H9 (cell line): ENCODE measurements at regions not wholly inside any gene's neighbourhood (a gene's known extent, or its start where the extent isn't known, plus 50 kb on each side); places are given as distances from the start of the nearest gene placed in this dataset.

Experiments
- DNase-seq: peaks from one replicate; pipeline ENCODE4 v3.0.0-alpha.2; 2017
- H2AFZ ChIP-seq: one replicate; pipeline ENCODE4 v1.6.1; 2013; ENCODE audit warnings: mild to moderate bottlenecking, low read length, control low read depth, moderate library complexity
- H2AK5ac ChIP-seq: 2 replicates; pipeline ENCODE4 v1.6.1; 2013; ENCODE audit warnings: low read length, control low read depth, mixed read lengths; ENCODE audit not compliant: insufficient read length
- H2BK120ac ChIP-seq: one replicate; pipeline ENCODE4 v1.6.1; 2013; ENCODE audit warnings: low read depth, mild to moderate bottlenecking, low read length, control low read depth, inconsistent platforms; ENCODE audit not compliant: poor library complexity, severe bottlenecking
- H2BK12ac ChIP-seq: 2 replicates; pipeline ENCODE4 v1.6.1; 2013; ENCODE audit warnings: low read length, control low read depth, mixed read lengths, low read depth; ENCODE audit not compliant: insufficient read length
- H2BK15ac ChIP-seq: 2 replicates; pipeline ENCODE4 v1.6.1; 2013; ENCODE audit warnings: low read depth, low read length, control low read depth
- H2BK20ac ChIP-seq: one replicate; pipeline ENCODE4 v1.6.1; 2013; ENCODE audit warnings: low read depth, mild to moderate bottlenecking, low read length, control low read depth, inconsistent platforms; ENCODE audit not compliant: poor library complexity, severe bottlenecking
- H2BK5ac ChIP-seq: 2 replicates; pipeline ENCODE4 v1.6.1; 2013; ENCODE audit warnings: low read length, control low read depth, mixed read lengths; ENCODE audit not compliant: insufficient read length
- H3K14ac ChIP-seq: 2 replicates; pipeline ENCODE4 v1.6.1; 2013; ENCODE audit warnings: low read length, control low read depth; ENCODE audit not compliant: insufficient read depth
- H3K18ac ChIP-seq: 2 replicates; pipeline ENCODE4 v1.6.1; 2013; ENCODE audit warnings: low read depth, mild to moderate bottlenecking, mixed read lengths, low read length, control low read depth; ENCODE audit not compliant: insufficient read length
- H3K23ac ChIP-seq: 2 replicates; pipeline ENCODE4 v1.6.1; 2013; ENCODE audit warnings: low read length, control low read depth, mixed read lengths, low read depth; ENCODE audit not compliant: insufficient read length
- H3K23me2 ChIP-seq: 2 replicates; pipeline ENCODE4 v1.6.1; 2013; ENCODE audit warnings: low read depth, mild to moderate bottlenecking, mixed read lengths, low read length, control low read depth; ENCODE audit not compliant: insufficient read length, poor library complexity, severe bottlenecking
- H3K27ac ChIP-seq: 2 replicates; pipeline ENCODE4 v1.5.1; 2013; ENCODE audit warnings: low read length, control low read depth, mixed read lengths, low read depth; ENCODE audit not compliant: insufficient read length
- H3K27me3 ChIP-seq: 2 replicates; pipeline ENCODE4 v1.6.1; 2013; ENCODE audit warnings: low read length, control low read depth, inconsistent platforms; ENCODE audit not compliant: insufficient read depth
- H3K4ac ChIP-seq: 2 replicates; pipeline ENCODE4 v1.6.1; 2013; ENCODE audit warnings: low read depth, mild to moderate bottlenecking, control low read depth, inconsistent platforms, low read length, moderate library complexity
- H3K4me1 ChIP-seq: 2 replicates; pipeline ENCODE4 v1.6.1; 2013; ENCODE audit warnings: low read length, control low read depth, inconsistent platforms; ENCODE audit not compliant: insufficient read depth
- H3K4me2 ChIP-seq: 2 replicates; pipeline ENCODE4 v1.6.1; 2013; ENCODE audit warnings: low read length, control low read depth, mixed read lengths; ENCODE audit not compliant: insufficient read length, insufficient read depth
- H3K56ac ChIP-seq: 2 replicates; pipeline ENCODE4 v1.6.1; 2013; ENCODE audit warnings: low read depth, mild to moderate bottlenecking, mixed read lengths, low read length, control low read depth; ENCODE audit not compliant: insufficient read length
- H3K79me1 ChIP-seq: 2 replicates; pipeline ENCODE4 v1.6.1; 2013; ENCODE audit warnings: low read depth, mild to moderate bottlenecking, moderate library complexity, low read length, control low read depth, inconsistent platforms; ENCODE audit not compliant: insufficient read depth, poor library complexity, severe bottlenecking
- H3K79me2 ChIP-seq: 2 replicates; pipeline ENCODE4 v1.6.1; 2013; ENCODE audit warnings: low read length, control low read depth, inconsistent platforms; ENCODE audit not compliant: insufficient read depth
- H3K9ac ChIP-seq: 2 replicates; pipeline ENCODE4 v1.6.1; 2013; ENCODE audit warnings: low read length, control low read depth, mixed read lengths; ENCODE audit not compliant: insufficient read length; ENCODE audit errors: extremely low read depth
- H3K9me3 ChIP-seq: one replicate; pipeline ENCODE4 v1.6.1; 2013; ENCODE audit warnings: low read depth, low read length, inconsistent platforms; ENCODE audit not compliant: control insufficient read depth
- H3T11ph ChIP-seq: one replicate; pipeline ENCODE4 v1.6.1; 2013; ENCODE audit warnings: mild to moderate bottlenecking, low read length, control low read depth, inconsistent platforms
- H4K20me1 ChIP-seq: one replicate; pipeline ENCODE4 v1.6.1; 2013; ENCODE audit not compliant: control insufficient read depth, insufficient read length, insufficient read depth
- H4K5ac ChIP-seq: 2 replicates; pipeline ENCODE4 v1.6.1; 2013; ENCODE audit warnings: low read depth, mild to moderate bottlenecking, mixed read lengths, low read length, control low read depth; ENCODE audit not compliant: insufficient read length
- H4K8ac ChIP-seq: replicated peaks from 2 replicates; pipeline ENCODE4 v1.6.1; 2013; ENCODE audit warnings: low read length, control low read depth, mixed read lengths, low read depth; ENCODE audit not compliant: insufficient read length
- H4K91ac ChIP-seq: 2 replicates; pipeline ENCODE4 v1.6.1; 2013; ENCODE audit warnings: low read depth, mild to moderate bottlenecking, moderate library complexity, mixed read lengths, low read length, control low read depth; ENCODE audit not compliant: insufficient read length
- H3K27ac Mint-ChIP-seq, 3 experiments: 2 replicates in 2 of 3; 3 replicates in 1 of 3; pipeline ENCODE4 v1.8.0; 2020 to 2021; ENCODE audit warnings: mixed read lengths in 3 of 3, mild to moderate bottlenecking in 1 of 3, moderate library complexity in 1 of 3
- H3K27me3 Mint-ChIP-seq: 2 replicates; pipeline ENCODE4 v1.8.0; 2021; ENCODE audit warnings: low read depth, mild to moderate bottlenecking, moderate library complexity, mixed read lengths
- H3K36me3 Mint-ChIP-seq, 3 experiments: 2 replicates in 2 of 3; 3 replicates in 1 of 3; pipeline ENCODE4 v1.8.0; 2020 to 2021; ENCODE audit warnings: low read depth in 3 of 3, mixed read lengths in 3 of 3; ENCODE audit not compliant: insufficient read depth in 1 of 3
- H3K4me1 Mint-ChIP-seq, 2 experiments: 2 replicates each; pipeline ENCODE4 v1.8.0; 2020; ENCODE audit warnings: mixed read lengths in 2 of 2
- H3K4me3 Mint-ChIP-seq, 2 experiments: 2 replicates in 1 of 2; 3 replicates in 1 of 2; pipeline ENCODE4 v1.8.0; 2020 to 2021; ENCODE audit warnings: mild to moderate bottlenecking in 2 of 2, mixed read lengths in 2 of 2, moderate library complexity in 1 of 2
- H3K9me3 Mint-ChIP-seq, 2 experiments: 2 replicates in 1 of 2; 3 replicates in 1 of 2; pipeline ENCODE4 v1.8.0; 2020; ENCODE audit warnings: mild to moderate bottlenecking in 2 of 2, mixed read lengths in 2 of 2, moderate library complexity in 1 of 2
- CTCF ChIP-seq: fragments of 200-600 bp; sonication (generic); conservative IDR thresholded peaks from 3 replicates; pipeline ENCODE4 v1.8.0; 2021; ENCODE audit warnings: antibody characterized with exemption, mild to moderate bottlenecking
- WGBS: extraction: QIAGEN DNeasy Blood & Tissue Kit; methylation state at CpG from one replicate; pipeline ENCODE4 v1.1.7; 2013; ENCODE audit warnings: missing lambda C conversion rate, low lambda C conversion rate, mixed read lengths; ENCODE audit not compliant: insufficient read length; ENCODE audit errors: extremely low coverage; 5-methylcytosine and 5-hydroxymethylcytosine counted together

GRCh38 chr10:25831080-25831479 is 102.9 kb upstream of the MYO3A start:
- Histone ChIP-seq H3T11ph (no peak overlapping the region), H3K23me2 (no peaks in the 10 kb centered on the region), H2BK20ac (no peak overlapping the region), H3K56ac (no peak overlapping the region), H2AFZ (no peak overlapping the region), H3K4me1 (no peaks in the 10 kb centered on the region), H2BK5ac (no peak overlapping the region), H4K5ac (no peak overlapping the region), H3K79me2 (no peaks in the 10 kb centered on the region), H2BK12ac (no peak overlapping the region), H2AK5ac (no peak overlapping the region), H3K9ac (no peak overlapping the region), H2BK120ac (no peak overlapping the region), H3K4ac (no peak overlapping the region), H3K18ac (no peak overlapping the region), H3K23ac (no peak overlapping the region), H4K20me1 (no peaks in the 10 kb centered on the region), H4K8ac (no peak overlapping the region), H3K79me1 (no peaks in the 10 kb centered on the region), H3K4me2 (no peak overlapping the region), H3K27me3 (no peaks in the 10 kb centered on the region), H4K91ac (no peak overlapping the region), H3K9me3 (no peaks in the 10 kb centered on the region), H3K14ac (no peak overlapping the region), H3K27ac (no peak overlapping the region), H2BK15ac (no peak overlapping the region)
- Mint-ChIP-seq H3K4me3 (no peak overlapping the region), H3K27ac (no peak overlapping the region), H3K36me3 (no peaks in the 10 kb centered on the region), H3K4me1 (peaks cover 9 to 19% of the 10 kb centered on the region in 2 experiments), H3K27me3 (no peaks in the 10 kb centered on the region), H3K9me3 (no peaks in the 10 kb centered on the region; a peak in 1 of 5 replicates)
- no CpG with 5 or more reads among the region's 1 CpG for WGBS
- no peak for DNase-seq
- no peak for TF ChIP-seq CTCF
